ENCODE measurements at regions not wholly inside any gene's neighbourhood (a gene's known extent, or its start where the extent isn't known, plus 50 kb on each side); places are given as distances from the start of the nearest gene placed in this dataset.

- TF ChIP-seq POLR2A (IDR thresholded peaks at IDR 0.05) (no peak), CTCF (IDR thresholded peaks at IDR 0.05) (no peak), POLR2AphosphoS5 (IDR thresholded peaks at IDR 0.05) (no peak), EP300 (IDR thresholded peaks at IDR 0.05) (no peak)
Measured at GRCh38 chr4:156019246-156019645, 65.6 kb upstream of the CTSO start.

All from gastroesophageal sphincter (tissue), 3 donors.